ENCODE measurements at regions not wholly inside any gene's neighbourhood (a gene's known extent, or its start where the extent isn't known, plus 50 kb on each side); places are given as distances from the start of the nearest gene placed in this dataset.

GRCh38 chr18:28777756-28778155 is 600.8 kb upstream of the CDH2 start:
- no peaks in the 10 kb centered on the region for H3K36me3 Mint-ChIP-seq

DNA sequence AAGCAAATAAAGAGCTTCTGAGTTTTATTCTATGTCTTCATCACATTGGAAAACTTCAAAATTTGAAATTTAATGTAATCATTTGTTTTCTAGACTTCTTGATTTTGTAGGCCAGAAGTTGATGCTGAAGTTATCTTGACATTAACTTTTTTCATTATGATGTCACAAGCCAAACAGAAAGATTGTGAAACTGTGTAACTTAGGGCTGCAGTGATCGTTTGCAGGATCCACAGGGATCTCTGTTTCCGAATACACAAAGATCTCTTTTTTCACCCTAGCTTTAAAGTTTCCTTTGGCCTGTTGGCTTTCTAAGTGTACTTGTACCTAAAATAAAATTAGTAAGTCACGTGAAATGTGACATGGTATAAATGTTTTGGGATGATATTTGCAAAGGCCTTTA is 594.9 kb upstream of the CDH2 start:
- H3K4me3 Mint-ChIP-seq: no peak overlapping the region

More at GRCh38 chr18:28777756-28778155, 600.8 kb upstream of the CDH2 start:
- H3K27ac Mint-ChIP-seq: no peak overlapping the region
- no peaks in the 10 kb centered on the region for H3K9me3 Mint-ChIP-seq
- no peaks in the 10 kb centered on the region for H3K4me1 Mint-ChIP-seq
- no peaks in the 10 kb centered on the region for H3K27me3 Mint-ChIP-seq
- no peak for ATAC-seq
- no peak overlapping the region for H3K4me3 Mint-ChIP-seq

GRCh38 chr18:28768791-28769768 is 592.1 kb upstream of the CDH2 start:
- Mint-ChIP-seq H3K9me3 (peaks cover 3% of the 10 kb centered on the region), H3K27ac (no peak overlapping the region), H3K36me3 (no peaks in the 10 kb centered on the region), H3K4me1 (no peaks in the 10 kb centered on the region), H3K27me3 (no peaks in the 10 kb centered on the region), H3K4me3 (no peak overlapping the region)
- no peak for ATAC-seq

More for the DNA sequence above, 594.9 kb upstream of the CDH2 start:
- H3K4me1 Mint-ChIP-seq: no peaks in the 10 kb centered on the region
- peaks cover 3% of the 10 kb centered on the region for H3K9me3 Mint-ChIP-seq
- no peaks in the 10 kb centered on the region for H3K36me3 Mint-ChIP-seq
- H3K27ac Mint-ChIP-seq: no peak overlapping the region
- H3K27me3 Mint-ChIP-seq: no peaks in the 10 kb centered on the region
- ATAC-seq: no peak

DNA sequence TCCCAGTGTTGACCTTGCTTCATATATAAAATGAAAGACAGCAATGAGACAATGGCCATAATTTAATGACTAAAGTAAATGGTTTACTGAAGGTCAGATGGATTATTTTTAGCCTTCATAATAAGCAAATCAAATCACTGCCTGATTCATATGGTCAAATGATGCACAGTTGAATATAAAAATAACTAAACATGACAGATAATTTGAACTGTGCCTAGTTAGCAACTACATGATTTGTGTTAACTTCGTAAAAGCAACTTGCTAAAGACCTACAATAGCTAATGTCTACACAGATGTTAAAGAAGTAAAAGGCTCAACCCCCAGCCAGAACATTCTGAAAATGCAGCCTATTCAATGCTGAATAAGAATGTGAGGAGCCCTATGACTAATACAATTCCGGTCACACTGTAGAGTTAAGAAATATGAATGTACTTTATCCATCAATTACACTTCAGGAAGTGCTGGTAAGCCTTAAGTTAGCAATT is 590.8 kb upstream of the CDH2 start:
- Mint-ChIP-seq H3K9me3 (peaks cover 3% of the 10 kb centered on the region), H3K4me3 (no peak overlapping the region), H3K27ac (no peak overlapping the region), H3K4me1 (no peaks in the 10 kb centered on the region), H3K36me3 (no peaks in the 10 kb centered on the region), H3K27me3 (no peaks in the 10 kb centered on the region)
- no peak for ATAC-seq

DNA sequence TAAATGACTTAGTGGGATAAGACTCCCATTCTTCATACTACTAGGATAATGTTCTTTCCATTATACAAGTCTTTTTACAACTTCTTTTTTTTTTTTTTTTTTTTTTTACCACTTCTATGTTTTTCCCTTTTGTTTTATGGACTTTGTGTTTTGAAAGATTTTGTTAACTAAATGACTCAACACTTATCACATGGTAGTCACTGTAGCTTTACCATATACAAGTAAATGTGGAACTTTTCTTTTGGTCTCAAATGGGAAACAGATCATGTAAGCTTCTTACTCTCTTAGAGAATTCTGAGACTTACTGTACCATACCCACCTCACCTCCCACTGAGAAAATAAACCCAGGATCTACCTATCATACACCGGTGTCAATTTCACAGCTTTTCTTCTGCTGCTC is 590.3 kb upstream of the CDH2 start:
- Mint-ChIP-seq H3K36me3 (no peaks in the 10 kb centered on the region), H3K4me1 (no peaks in the 10 kb centered on the region), H3K4me3 (no peak overlapping the region), H3K9me3 (peaks cover 3% of the 10 kb centered on the region), H3K27ac (no peak overlapping the region), H3K27me3 (no peaks in the 10 kb centered on the region)
- ATAC-seq: no peak

- ATAC-seq: no peak
- no peaks in the 10 kb centered on the region for H3K27me3 Mint-ChIP-seq
- H3K9me3 Mint-ChIP-seq: peaks cover 3% of the 10 kb centered on the region
- H3K27ac Mint-ChIP-seq: no peak overlapping the region
- H3K4me3 Mint-ChIP-seq: no peak overlapping the region
- H3K36me3 Mint-ChIP-seq: no peaks in the 10 kb centered on the region
- H3K4me1 Mint-ChIP-seq: no peaks in the 10 kb centered on the region
Observed at GRCh38 chr18:28766721-28767120, 589.8 kb upstream of the CDH2 start.

- H3K27ac Mint-ChIP-seq: no peak overlapping the region
- H3K9me3 Mint-ChIP-seq: peaks cover 3% of the 10 kb centered on the region
- no peak for ATAC-seq
- no peak overlapping the region for H3K4me3 Mint-ChIP-seq
- no peaks in the 10 kb centered on the region for H3K27me3 Mint-ChIP-seq
- no peaks in the 10 kb centered on the region for H3K4me1 Mint-ChIP-seq
- no peaks in the 10 kb centered on the region for H3K36me3 Mint-ChIP-seq
Observed at GRCh38 chr18:28766027-28766426, 589.1 kb upstream of the CDH2 start.

DNA sequence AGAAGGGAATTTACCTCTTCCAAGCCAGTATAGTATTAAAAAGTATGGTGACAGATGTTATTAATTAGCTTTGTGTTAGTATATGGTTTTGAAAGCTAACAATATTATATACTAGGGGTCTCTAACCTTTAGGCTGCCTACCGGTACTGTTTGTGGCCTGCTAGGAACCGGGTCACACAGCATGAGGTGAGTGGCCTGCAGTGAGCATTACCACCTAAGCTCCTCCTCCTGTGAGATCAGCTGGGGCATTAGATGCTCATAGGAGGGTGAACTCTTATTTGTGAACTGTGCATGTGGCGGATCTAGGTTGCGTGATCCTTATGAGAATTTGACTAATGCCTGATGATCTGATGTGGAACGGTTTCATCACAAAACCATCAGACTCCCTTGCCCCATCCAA is 583.4 kb upstream of the CDH2 start:
- H3K27me3 Mint-ChIP-seq: no peaks in the 10 kb centered on the region
- no peaks in the 10 kb centered on the region for H3K9me3 Mint-ChIP-seq
- H3K4me3 Mint-ChIP-seq: no peak overlapping the region
- H3K27ac Mint-ChIP-seq: no peak overlapping the region
- no peaks in the 10 kb centered on the region for H3K36me3 Mint-ChIP-seq
- no peak for ATAC-seq
- H3K4me1 Mint-ChIP-seq: no peaks in the 10 kb centered on the region

GRCh38 chr18:28757466-28758008 is 580.6 kb upstream of the CDH2 start:
- Mint-ChIP-seq H3K27me3 (no peaks in the 10 kb centered on the region), H3K4me1 (no peaks in the 10 kb centered on the region), H3K4me3 (no peak overlapping the region), H3K36me3 (no peaks in the 10 kb centered on the region), H3K9me3 (peaks cover 3% of the 10 kb centered on the region), H3K27ac (no peak overlapping the region)
- no peak for ATAC-seq

DNA sequence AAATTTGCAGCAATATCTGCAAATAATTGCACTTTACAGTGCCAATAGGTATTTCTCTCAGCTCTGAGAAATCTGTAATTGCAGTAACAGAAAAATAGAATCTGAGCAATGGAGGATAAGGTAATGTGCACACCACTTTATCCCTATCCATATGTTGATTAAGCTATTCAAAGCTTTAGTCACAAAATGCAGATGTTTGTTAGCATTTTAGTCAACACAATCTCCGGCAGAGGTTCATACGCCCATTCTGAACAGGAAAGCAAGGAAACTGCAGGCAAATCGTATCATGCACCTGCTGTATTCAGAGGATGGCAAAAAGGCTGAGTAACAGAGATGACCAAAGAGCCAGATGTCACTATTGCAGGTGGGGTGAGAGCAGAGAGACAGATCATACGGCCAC is 566.2 kb upstream of the CDH2 start:
- no peaks in the 10 kb centered on the region for H3K9me3 Mint-ChIP-seq
- ATAC-seq: no peak
- H3K27ac Mint-ChIP-seq: no peak overlapping the region
- H3K36me3 Mint-ChIP-seq: no peaks in the 10 kb centered on the region
- H3K27me3 Mint-ChIP-seq: no peaks in the 10 kb centered on the region
- H3K4me1 Mint-ChIP-seq: no peaks in the 10 kb centered on the region
- no peak overlapping the region for H3K4me3 Mint-ChIP-seq

DNA sequence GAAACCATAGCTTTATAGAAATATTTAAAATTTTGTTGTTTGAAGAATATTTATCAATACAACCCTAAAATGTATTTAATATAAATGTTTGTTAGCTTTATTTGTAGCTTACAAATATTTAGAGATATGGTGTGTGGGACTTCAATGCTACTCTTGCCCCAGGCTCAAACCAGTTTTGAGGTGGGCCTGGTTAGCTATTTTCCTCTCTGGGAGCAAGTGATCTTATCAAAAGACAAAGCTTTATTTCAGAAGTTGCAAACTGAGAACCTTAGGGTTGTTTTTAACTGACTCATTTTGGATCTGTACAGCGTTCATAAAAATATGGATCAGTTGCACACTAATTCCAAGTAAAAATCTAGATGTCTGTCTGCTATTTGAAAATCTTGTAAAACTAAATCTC is 563.6 kb upstream of the CDH2 start:
- Mint-ChIP-seq H3K9me3 (no peaks in the 10 kb centered on the region), H3K4me3 (no peak overlapping the region), H3K36me3 (no peaks in the 10 kb centered on the region), H3K4me1 (no peaks in the 10 kb centered on the region), H3K27ac (no peak overlapping the region), H3K27me3 (no peaks in the 10 kb centered on the region)
- no peak for ATAC-seq

- Mint-ChIP-seq H3K36me3 (no peaks in the 10 kb centered on the region), H3K27me3 (no peaks in the 10 kb centered on the region), H3K27ac (no peak overlapping the region), H3K4me1 (no peaks in the 10 kb centered on the region), H3K9me3 (peaks cover 5% of the 10 kb centered on the region), H3K4me3 (no peak overlapping the region)
- ATAC-seq: no peak
Observed at GRCh38 chr18:28736951-28737350, 560.0 kb upstream of the CDH2 start.

DNA sequence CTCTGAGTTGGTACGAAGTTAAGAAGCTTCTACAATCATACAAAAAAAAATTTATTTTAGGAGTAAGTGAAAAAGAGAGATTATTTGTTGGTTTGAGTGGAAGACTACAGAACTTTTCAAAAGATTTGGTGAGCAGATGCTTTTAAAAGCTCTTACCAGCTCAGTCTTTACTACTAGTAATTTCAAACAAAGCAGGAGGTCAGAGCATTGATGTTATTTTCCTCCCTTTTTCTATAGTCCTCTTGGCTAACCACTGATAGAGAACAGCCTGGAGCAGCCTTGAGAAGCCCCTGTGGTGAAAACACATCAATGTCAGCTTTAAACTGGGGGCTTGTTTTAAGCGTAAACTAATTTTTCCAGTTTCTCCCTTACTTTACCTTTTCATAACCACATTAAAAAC is 559.3 kb upstream of the CDH2 start:
- ATAC-seq: no peak
- no peak overlapping the region for H3K27ac Mint-ChIP-seq

DNA sequence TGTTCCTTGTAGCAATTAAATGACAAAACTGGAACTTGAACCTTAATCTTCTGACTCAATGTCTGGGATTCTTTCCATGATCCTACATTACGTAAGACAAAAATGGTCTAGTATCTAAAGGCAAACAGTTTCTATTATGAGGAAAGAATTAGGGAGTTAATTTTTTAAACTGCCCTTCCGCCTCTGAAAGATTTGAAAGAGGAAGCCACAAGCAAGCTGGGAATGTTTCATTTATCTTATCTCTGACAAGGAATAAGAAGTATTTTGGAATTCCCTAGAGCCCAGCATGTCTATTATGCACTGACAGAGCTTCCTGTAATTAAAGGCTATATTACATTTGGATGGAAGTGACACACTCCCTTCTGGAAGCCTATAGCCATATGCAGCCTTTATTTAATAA is 558.8 kb upstream of the CDH2 start:
- no peaks in the 10 kb centered on the region for H3K27me3 Mint-ChIP-seq
- peaks cover 5% of the 10 kb centered on the region for H3K9me3 Mint-ChIP-seq
- no peak overlapping the region for H3K4me3 Mint-ChIP-seq

More for the DNA sequence above, 559.3 kb upstream of the CDH2 start:
- Mint-ChIP-seq H3K4me3 (no peak overlapping the region), H3K27me3 (no peaks in the 10 kb centered on the region), H3K36me3 (no peaks in the 10 kb centered on the region), H3K4me1 (no peaks in the 10 kb centered on the region), H3K9me3 (peaks cover 5% of the 10 kb centered on the region)

GRCh38 chr18:28729321-28729720 is 552.4 kb upstream of the CDH2 start:
- no peak for ATAC-seq
- peaks cover 9% of the 10 kb centered on the region for H3K9me3 Mint-ChIP-seq
- no peak overlapping the region for H3K4me3 Mint-ChIP-seq

More for the DNA sequence above, 558.8 kb upstream of the CDH2 start:
- Mint-ChIP-seq H3K36me3 (no peaks in the 10 kb centered on the region), H3K27ac (no peak overlapping the region), H3K4me1 (no peaks in the 10 kb centered on the region)
- no peak for ATAC-seq

DNA sequence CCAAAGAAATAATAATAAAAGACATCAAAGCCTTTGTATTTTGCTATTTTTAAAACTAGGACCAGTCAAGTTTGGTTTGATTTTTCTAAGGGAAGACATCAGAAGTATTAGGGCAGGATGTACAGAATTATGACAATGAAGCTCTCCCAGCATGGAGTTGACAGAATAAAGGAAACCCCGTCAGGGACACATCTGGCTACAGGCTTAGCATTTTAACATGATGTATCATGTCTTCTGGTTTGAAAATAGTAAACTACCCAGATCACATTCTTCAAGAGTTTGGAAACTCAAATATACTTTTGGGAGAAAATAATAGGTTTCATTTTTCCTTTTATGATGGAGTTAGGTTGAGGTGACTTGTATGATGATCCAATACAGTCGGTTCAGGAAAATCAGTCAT is 552.0 kb upstream of the CDH2 start:
- H3K36me3 Mint-ChIP-seq: no peaks in the 10 kb centered on the region
- no peaks in the 10 kb centered on the region for H3K4me1 Mint-ChIP-seq
- peaks cover 9% of the 10 kb centered on the region for H3K9me3 Mint-ChIP-seq
- H3K4me3 Mint-ChIP-seq: no peak overlapping the region
- H3K27ac Mint-ChIP-seq: no peak overlapping the region
- no peak for ATAC-seq
- H3K27me3 Mint-ChIP-seq: no peaks in the 10 kb centered on the region

More at GRCh38 chr18:28729321-28729720, 552.4 kb upstream of the CDH2 start:
- H3K36me3 Mint-ChIP-seq: no peaks in the 10 kb centered on the region
- no peaks in the 10 kb centered on the region for H3K4me1 Mint-ChIP-seq
- H3K27me3 Mint-ChIP-seq: no peaks in the 10 kb centered on the region
- H3K27ac Mint-ChIP-seq: no peak overlapping the region
